Prostate gland (tissue), 2 donors: ENCODE measurements at regions not wholly inside any gene's neighbourhood (a gene's known extent, or its start where the extent isn't known, plus 50 kb on each side); places are given as distances from the start of the nearest gene placed in this dataset.

Experiments used
- DNase-seq: peaks from one replicate; pipeline ENCODE4 v3.0.0-alpha.2; 2019; ENCODE audit warnings: low spot score
- H3K27ac ChIP-seq, 2 donors: fragments of 200-600 bp; sonication (generic); 2 replicates each; pipeline ENCODE4 v1.5.1; 2017 to 2019
- H3K27me3 ChIP-seq: fragments of 200-600 bp; sonication (generic); replicated peaks from 2 replicates; pipeline ENCODE4 v1.5.1; 2019; ENCODE audit not compliant: insufficient read depth
- H3K36me3 ChIP-seq, 2 donors: fragments of 200-600 bp; sonication (generic); 1 replicate in 1 of 2; 2 replicates in 1 of 2; pipeline versions ENCODE4 v1.5.1 to v1.8.1; 2017 to 2019
- H3K4me1 ChIP-seq: fragments of 200-600 bp; sonication (generic); replicated peaks from 2 replicates; pipeline ENCODE4 v1.5.1; 2019
- H3K4me3 ChIP-seq, 2 donors: fragments of 200-600 bp; sonication (generic); 2 replicates each; pipeline ENCODE4 v1.5.1; 2017 to 2019
- H3K9me3 ChIP-seq: fragments of 200-600 bp; sonication (generic); 2 replicates; pipeline ENCODE4 v1.5.1; 2017
- POLR2A ChIP-seq: fragments of 450-650 bp; IDR thresholded peaks from one replicate; pipeline ENCODE4 v1.6.1; 2016; ENCODE audit warnings: antibody characterized with exemption, mild to moderate bottlenecking
- POLR2AphosphoS5 ChIP-seq: sonication (generic); formaldehyde crosslinking; IDR thresholded peaks from one replicate; pipeline ENCODE4 v1.6.1; 2017; ENCODE audit warnings: antibody characterized with exemption
- WGBS: methylation state at CpG from one replicate; pipeline ENCODE4 v1.1.5; 2018; 5-methylcytosine and 5-hydroxymethylcytosine counted together
- intact Hi-C: fragments of 100-400 bp; cut with DNase I; formaldehyde crosslinking; loops from one replicate; pipeline ENCODE4 v1.14.2; 2022
- TF ChIP-seq, protein P1 (sequence below), 4 experiments: fragments of 200-600 bp in 2 of 4; fragments of 450-650 bp in 2 of 4; sonication (generic) in 2 of 4; IDR thresholded peaks; 1 replicate in 3 of 4; 2 replicates in 1 of 4; pipeline ENCODE4 v1.5.1; 2016 to 2019; ENCODE audit warnings: antibody characterized with exemption in 4 of 4, mild to moderate bottlenecking in 2 of 4, moderate library complexity in 2 of 4

DNA sequence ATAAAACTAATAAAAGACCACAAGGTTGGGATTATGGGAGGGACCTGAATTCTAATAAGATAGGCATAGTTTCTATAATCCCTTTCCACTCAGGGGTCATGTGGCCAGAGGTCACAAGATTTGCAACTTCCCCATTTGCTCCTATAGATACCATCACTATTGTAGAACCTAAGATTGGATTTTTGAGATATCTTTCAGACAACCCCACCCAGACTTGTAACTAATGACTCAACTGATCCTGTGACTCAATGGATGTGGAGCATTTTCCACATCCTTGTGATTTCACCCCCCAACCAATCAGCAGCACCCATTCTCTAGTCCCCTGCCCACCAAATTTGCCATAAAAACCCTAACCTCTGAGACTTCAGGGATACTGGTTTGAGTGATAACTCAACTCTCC lies 51.9 kb upstream of the PIK3AP1 start:
- no peaks in the 10 kb centered on the region for H3K27me3 ChIP-seq
- intact Hi-C loops, result loop anchor here (5.0 kb wide), 1 partner anchor 55 kb away; no protein-coding TSS in a partner anchor
- H3K36me3 ChIP-seq, result no peaks in the 10 kb centered on the region
- DNase-seq, result no peak
- no peak overlapping the region for H3K27ac ChIP-seq
- no peak overlapping the region for H3K4me3 ChIP-seq
- TF ChIP-seq, protein P1, sequence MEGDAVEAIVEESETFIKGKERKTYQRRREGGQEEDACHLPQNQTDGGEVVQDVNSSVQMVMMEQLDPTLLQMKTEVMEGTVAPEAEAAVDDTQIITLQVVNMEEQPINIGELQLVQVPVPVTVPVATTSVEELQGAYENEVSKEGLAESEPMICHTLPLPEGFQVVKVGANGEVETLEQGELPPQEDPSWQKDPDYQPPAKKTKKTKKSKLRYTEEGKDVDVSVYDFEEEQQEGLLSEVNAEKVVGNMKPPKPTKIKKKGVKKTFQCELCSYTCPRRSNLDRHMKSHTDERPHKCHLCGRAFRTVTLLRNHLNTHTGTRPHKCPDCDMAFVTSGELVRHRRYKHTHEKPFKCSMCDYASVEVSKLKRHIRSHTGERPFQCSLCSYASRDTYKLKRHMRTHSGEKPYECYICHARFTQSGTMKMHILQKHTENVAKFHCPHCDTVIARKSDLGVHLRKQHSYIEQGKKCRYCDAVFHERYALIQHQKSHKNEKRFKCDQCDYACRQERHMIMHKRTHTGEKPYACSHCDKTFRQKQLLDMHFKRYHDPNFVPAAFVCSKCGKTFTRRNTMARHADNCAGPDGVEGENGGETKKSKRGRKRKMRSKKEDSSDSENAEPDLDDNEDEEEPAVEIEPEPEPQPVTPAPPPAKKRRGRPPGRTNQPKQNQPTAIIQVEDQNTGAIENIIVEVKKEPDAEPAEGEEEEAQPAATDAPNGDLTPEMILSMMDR (IDR thresholded peaks at IDR 0.05), result no peak
- TF ChIP-seq POLR2AphosphoS5, result no peak
- TF ChIP-seq POLR2A, result no peak
- no peaks in the 10 kb centered on the region for H3K9me3 ChIP-seq
- no peaks in the 10 kb centered on the region for H3K4me1 ChIP-seq

DNA sequence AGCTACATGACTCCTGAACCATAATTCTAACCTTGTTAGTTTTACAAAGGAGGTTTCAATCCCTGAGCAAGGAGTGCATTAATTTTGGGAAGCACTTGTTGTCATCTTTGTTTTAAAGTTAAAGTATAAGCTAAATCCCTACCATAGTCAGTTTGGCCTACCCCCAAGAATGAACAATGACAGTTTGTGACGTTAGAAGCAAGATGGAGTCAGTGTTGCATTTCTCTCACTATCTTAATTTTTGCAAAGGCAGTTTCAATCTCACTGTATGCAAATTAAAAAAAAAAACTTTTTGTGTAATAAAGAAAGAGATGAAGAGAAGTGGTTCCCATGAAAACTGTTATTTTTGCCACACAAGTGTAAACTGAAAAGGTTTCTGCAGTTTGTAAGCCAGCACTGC lies 50.7 kb upstream of the PIK3AP1 start:
- TF ChIP-seq POLR2A, result no peak
- intact Hi-C loops, result loop anchor here (5.0 kb wide), 1 partner anchor 56 kb away; no protein-coding TSS in a partner anchor
- H3K36me3 ChIP-seq, result no peaks in the 10 kb centered on the region
- no peaks in the 10 kb centered on the region for H3K27me3 ChIP-seq
- H3K4me1 ChIP-seq, result no peaks in the 10 kb centered on the region
- 66% methylated on average over 1 of the region's 1 CpG for WGBS
- DNase-seq, result no peak
- H3K27ac ChIP-seq, result no peak overlapping the region
- H3K4me3 ChIP-seq, result no peak overlapping the region
- no peaks in the 10 kb centered on the region for H3K9me3 ChIP-seq
